DND-41 (cell line): ENCODE measurements at regions not wholly inside any gene's neighbourhood (a gene's known extent, or its start where the extent isn't known, plus 50 kb on each side); places are given as distances from the start of the nearest gene placed in this dataset.

Source experiments
- CTCF ChIP-seq: IDR thresholded peaks from 2 replicates; pipeline ENCODE4 v1.5.1; 2012; ENCODE audit warnings: borderline replicate concordance, low read length, moderate library complexity, mild to moderate bottlenecking; ENCODE audit not compliant: poor library complexity, severe bottlenecking; ENCODE audit errors: extremely low read depth
- EZH2 ChIP-seq: IDR thresholded peaks from 3 replicates; pipeline ENCODE4 v1.6.1; 2012; ENCODE audit warnings: borderline replicate concordance, low read depth, mild to moderate bottlenecking, moderate library complexity, low read length, inconsistent platforms; ENCODE audit not compliant: severe bottlenecking

DNA sequence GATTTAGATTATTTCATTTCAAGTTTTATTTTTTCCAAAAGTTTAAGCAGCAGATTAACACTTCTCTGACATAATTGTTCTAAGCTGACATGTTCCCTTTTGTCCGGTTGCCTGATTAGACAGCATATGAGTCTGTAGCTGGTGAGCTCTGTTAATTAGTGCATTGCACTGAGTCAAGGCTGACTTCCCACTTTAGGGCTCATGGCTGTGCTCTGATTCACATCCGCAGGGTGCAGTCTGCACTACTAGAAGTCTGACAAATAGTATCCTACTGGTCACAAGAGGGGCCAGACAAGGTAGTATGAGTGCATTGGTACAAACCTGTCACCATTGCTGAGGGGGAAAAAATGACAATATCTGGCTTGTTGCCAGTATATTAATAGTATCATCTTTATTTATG is 443.9 kb upstream of the ZNF804A start:
- TF ChIP-seq CTCF: no peak
- no peak for TF ChIP-seq EZH2
